B cell (primary cell): ENCODE measurements at regions not wholly inside any gene's neighbourhood (a gene's known extent, or its start where the extent isn't known, plus 50 kb on each side); places are given as distances from the start of the nearest gene placed in this dataset.

Experiments
- EZH2 ChIP-seq: IDR thresholded peaks from 2 replicates; pipeline ENCODE4 v1.6.1; 2012; ENCODE audit warnings: borderline replicate concordance, low read depth, mild to moderate bottlenecking, moderate library complexity, low read length; ENCODE audit not compliant: insufficient read depth, poor library complexity, severe bottlenecking
- TF ChIP-seq, protein P1 (sequence below): fragments of 200-600 bp; IDR thresholded peaks from one replicate; pipeline ENCODE4 v1.8.0; 2022; ENCODE audit warnings: antibody characterized with exemption, mild to moderate bottlenecking

DNA sequence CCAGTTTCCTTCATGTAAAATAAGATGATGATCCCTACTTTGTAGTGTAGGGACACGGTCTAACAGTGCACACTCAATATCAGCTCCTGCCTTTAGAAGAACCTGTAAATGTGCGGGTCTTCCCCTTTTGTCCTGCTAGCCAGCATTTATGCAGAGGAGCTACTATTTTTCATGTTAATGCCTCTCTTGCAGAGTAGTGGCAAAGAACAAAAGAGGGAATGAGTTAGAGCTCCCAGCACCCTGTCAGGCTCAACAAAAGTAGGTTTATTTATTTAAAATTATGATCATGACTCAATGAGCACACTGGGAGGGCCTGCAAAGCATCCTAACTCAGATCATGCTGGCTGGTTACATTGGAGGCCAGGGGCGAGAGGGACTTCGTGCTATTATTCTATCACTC is 414.5 kb upstream of the COBL start:
- TF ChIP-seq, protein P1, sequence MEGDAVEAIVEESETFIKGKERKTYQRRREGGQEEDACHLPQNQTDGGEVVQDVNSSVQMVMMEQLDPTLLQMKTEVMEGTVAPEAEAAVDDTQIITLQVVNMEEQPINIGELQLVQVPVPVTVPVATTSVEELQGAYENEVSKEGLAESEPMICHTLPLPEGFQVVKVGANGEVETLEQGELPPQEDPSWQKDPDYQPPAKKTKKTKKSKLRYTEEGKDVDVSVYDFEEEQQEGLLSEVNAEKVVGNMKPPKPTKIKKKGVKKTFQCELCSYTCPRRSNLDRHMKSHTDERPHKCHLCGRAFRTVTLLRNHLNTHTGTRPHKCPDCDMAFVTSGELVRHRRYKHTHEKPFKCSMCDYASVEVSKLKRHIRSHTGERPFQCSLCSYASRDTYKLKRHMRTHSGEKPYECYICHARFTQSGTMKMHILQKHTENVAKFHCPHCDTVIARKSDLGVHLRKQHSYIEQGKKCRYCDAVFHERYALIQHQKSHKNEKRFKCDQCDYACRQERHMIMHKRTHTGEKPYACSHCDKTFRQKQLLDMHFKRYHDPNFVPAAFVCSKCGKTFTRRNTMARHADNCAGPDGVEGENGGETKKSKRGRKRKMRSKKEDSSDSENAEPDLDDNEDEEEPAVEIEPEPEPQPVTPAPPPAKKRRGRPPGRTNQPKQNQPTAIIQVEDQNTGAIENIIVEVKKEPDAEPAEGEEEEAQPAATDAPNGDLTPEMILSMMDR, result no peak
- TF ChIP-seq EZH2, result no peak
